ENCODE measurements at regions not wholly inside any gene's neighbourhood (a gene's known extent, or its start where the extent isn't known, plus 50 kb on each side); places are given as distances from the start of the nearest gene placed in this dataset.

GRCh38 chr5:67506241-67506640 lies 309.6 kb upstream of the CD180 start:
- TF ChIP-seq, protein P1, sequence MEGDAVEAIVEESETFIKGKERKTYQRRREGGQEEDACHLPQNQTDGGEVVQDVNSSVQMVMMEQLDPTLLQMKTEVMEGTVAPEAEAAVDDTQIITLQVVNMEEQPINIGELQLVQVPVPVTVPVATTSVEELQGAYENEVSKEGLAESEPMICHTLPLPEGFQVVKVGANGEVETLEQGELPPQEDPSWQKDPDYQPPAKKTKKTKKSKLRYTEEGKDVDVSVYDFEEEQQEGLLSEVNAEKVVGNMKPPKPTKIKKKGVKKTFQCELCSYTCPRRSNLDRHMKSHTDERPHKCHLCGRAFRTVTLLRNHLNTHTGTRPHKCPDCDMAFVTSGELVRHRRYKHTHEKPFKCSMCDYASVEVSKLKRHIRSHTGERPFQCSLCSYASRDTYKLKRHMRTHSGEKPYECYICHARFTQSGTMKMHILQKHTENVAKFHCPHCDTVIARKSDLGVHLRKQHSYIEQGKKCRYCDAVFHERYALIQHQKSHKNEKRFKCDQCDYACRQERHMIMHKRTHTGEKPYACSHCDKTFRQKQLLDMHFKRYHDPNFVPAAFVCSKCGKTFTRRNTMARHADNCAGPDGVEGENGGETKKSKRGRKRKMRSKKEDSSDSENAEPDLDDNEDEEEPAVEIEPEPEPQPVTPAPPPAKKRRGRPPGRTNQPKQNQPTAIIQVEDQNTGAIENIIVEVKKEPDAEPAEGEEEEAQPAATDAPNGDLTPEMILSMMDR (IDR thresholded peaks at IDR 0.05; ENCODE audit: low read length, missing control alignments) = no peak
- H3K4me3 ChIP-seq (replicated peaks; ENCODE audit: low read depth, low read length) = no peak overlapping the region
- DNase-seq (ENCODE audit: low read depth) = no peak

- TF ChIP-seq, protein P1 (IDR thresholded peaks at IDR 0.05; ENCODE audit: low read length, missing control alignments) = no peak
- no peak for DNase-seq (ENCODE audit: low read depth)
- no peak overlapping the region for H3K4me3 ChIP-seq (replicated peaks; ENCODE audit: low read depth, low read length)
These were observed 306.4 kb upstream of the CD180 start for GRCh38 chr5:67502951-67503350.

DNA sequence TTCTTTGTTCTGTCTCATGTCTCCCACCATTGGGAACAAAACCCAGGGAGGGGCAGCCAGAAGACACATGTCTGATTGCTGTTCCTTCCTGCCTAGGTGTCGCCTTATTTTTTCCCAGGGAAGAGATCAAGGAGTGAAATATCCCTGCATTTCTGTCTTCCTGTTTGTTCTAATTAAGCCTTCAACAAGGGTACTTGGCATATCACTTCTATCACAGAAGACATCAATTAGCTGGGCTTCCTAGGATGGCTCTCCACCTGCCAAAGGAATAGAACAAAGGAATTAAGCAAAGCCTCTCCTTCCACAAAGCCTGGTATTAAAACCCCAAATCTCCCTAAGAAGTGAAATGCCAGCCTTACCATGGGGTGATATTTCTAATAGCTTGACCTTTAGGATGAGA lies 299.5 kb upstream of the CD180 start:
- no peak for DNase-seq (ENCODE audit: low read depth)
- H3K4me3 ChIP-seq (replicated peaks; ENCODE audit: low read depth, low read length) = no peak overlapping the region
- TF ChIP-seq, protein P1 (IDR thresholded peaks at IDR 0.05; ENCODE audit: low read length, missing control alignments) = no peak

GRCh38 chr5:67495072-67495471 lies 298.5 kb upstream of the CD180 start:
- TF ChIP-seq, protein P1 (IDR thresholded peaks at IDR 0.05; ENCODE audit: low read length, missing control alignments) = no peak
- DNase-seq (ENCODE audit: low read depth) = no peak
- no peak overlapping the region for H3K4me3 ChIP-seq (replicated peaks; ENCODE audit: low read depth, low read length)

GRCh38 chr5:67494186-67494855 lies 297.7 kb upstream of the CD180 start:
- no peak overlapping the region for H3K4me3 ChIP-seq (replicated peaks; ENCODE audit: low read depth, low read length)
- TF ChIP-seq, protein P1 (IDR thresholded peaks at IDR 0.05; ENCODE audit: low read length, missing control alignments) = no peak
- no peak for DNase-seq (ENCODE audit: low read depth)

DNA sequence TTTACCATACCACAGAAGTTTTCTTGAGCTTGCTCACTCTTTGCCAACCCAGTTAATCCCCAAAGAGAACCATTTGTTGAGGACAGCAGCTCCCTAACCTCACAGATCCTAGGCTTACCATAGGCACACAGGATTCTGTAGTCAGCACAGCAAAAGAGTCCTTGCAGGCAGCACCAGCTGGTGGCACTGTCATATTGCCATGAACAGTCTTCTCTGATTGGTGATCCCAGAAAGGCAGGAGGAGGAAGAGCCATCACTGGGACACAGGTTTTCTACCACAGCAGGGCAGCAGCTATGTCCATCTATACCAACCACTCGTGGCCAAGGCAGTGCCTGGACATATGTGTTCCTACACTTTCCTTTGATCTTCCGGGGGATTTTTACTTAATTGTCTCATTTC lies 297.1 kb upstream of the CD180 start:
- DNase-seq (ENCODE audit: low read depth) = peak; percentile 31
- TF ChIP-seq, protein P1 (IDR thresholded peaks at IDR 0.05; ENCODE audit: low read length, missing control alignments) = peak; percentile 15
- no peak overlapping the region for H3K4me3 ChIP-seq (replicated peaks; ENCODE audit: low read depth, low read length)
